GM12801 (cell line): ENCODE measurements at regions not wholly inside any gene's neighbourhood (a gene's known extent, or its start where the extent isn't known, plus 50 kb on each side); places are given as distances from the start of the nearest gene placed in this dataset.

ENCODE experiments used
- CTCF ChIP-seq: IDR thresholded peaks from one replicate; pipeline ENCODE4 v1.5.1; 2011; ENCODE audit warnings: control low read depth; ENCODE audit not compliant: insufficient read length; ENCODE audit errors: extremely low read depth

- no peak for TF ChIP-seq CTCF
Measured at GRCh38 chr3:162729686-162730085, 1233.1 kb downstream of the OTOL1 start.

- no peak for TF ChIP-seq CTCF
Measured at GRCh38 chr3:162738784-162739183, 1242.2 kb downstream of the OTOL1 start.

- TF ChIP-seq CTCF = no peak
Measured at GRCh38 chr3:162740941-162741596, 1244.5 kb downstream of the OTOL1 start.

- no peak for TF ChIP-seq CTCF
Measured at GRCh38 chr3:162742159-162742717, 1245.6 kb downstream of the OTOL1 start.

- TF ChIP-seq CTCF = no peak
Measured at GRCh38 chr3:162743091-162743490, 1246.5 kb downstream of the OTOL1 start.

GRCh38 chr3:162760789-162761188 lies 1264.2 kb downstream of the OTOL1 start:
- TF ChIP-seq CTCF = no peak

GRCh38 chr3:162764051-162764807 lies 1267.6 kb downstream of the OTOL1 start:
- TF ChIP-seq CTCF = no peak
